HG03135 (cell line): ENCODE measurements at regions not wholly inside any gene's neighbourhood (a gene's known extent, or its start where the extent isn't known, plus 50 kb on each side); places are given as distances from the start of the nearest gene placed in this dataset.

Source experiments
- ATAC-seq: cut with Tn5 transposase; IDR thresholded peaks from one replicate; pipeline ENCODE4 v1.9.1; 2021; ENCODE audit warnings: mild to moderate bottlenecking, moderate library complexity; ENCODE audit not compliant: unreplicated experiment

DNA sequence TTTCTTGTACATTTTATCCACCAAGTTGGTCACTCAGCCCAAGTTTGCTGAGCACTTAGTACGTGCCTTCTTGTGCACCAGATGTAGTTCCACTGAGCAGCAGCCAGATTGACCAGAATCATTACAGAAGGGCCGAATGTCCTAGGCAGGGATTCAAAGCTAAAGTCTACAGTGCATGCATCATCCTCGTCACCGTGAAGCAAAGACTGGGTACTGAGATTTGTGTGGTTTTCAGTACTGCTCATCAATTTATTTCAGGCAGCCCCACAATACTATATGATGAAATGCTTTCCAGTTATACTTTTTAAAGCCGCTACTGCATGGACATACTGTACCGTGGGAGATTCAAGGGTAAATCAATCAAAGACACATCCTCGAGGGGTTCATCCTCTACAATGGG lies 227.0 kb downstream of the ARRDC4 start:
- no peak for ATAC-seq

DNA sequence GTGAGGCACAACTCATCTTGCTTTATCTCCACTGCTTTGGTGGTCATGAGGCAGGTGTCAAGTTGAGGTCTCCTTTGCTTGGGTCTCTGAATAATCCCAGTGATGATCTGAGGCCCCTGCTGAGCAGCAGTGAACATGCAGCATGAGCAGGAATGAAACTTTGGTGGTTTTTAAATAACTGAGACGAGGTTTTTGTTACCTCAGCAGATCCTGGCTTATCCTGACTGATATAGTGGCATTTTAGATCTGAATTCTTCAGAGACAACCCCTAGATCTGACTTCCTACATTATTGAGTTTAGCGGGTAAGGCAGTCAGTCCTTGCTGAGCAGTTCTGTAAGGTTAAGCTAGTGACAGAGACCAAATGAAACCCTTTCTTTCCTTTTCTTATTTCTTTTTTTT lies 230.4 kb downstream of the ARRDC4 start:
- no peak for ATAC-seq

DNA sequence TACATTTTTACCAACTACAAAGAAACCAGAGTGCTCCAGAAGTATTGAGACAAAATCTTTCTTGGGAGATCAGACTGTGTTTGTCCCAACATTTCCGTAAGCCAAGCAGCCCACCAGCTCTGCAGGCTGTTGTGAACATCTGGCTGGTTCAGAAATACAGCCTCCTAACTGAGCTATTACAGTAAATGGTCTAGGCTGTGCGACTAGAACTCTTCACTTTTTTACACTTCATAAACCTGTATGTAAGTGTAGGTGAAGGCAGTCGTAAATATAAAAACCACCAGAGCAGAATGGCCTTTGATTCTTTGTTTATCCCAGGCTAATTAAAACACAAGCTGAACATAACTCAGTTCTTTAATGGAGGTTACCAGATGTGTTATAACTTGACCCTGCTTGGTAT lies 235.3 kb downstream of the ARRDC4 start:
- ATAC-seq, result no peak

DNA sequence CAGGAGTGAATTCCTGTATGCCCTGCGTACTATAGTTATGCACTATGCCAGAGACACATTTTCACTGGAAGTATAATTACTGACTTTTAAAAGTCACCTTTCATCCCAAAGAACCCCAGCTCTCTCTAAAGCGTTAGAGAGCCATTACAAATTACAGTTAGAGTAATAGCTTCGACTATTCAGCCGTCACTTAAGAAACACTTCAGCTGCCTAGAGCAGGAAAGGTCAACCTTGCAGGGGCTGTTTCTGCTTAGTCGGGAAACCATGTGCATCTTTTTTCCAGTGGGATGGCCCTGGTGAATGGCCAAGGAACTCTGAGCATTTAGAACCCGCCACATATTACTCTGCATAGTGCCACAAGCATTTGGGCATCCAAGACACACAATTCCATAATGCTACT lies 235.9 kb downstream of the ARRDC4 start:
- ATAC-seq, result no peak

DNA sequence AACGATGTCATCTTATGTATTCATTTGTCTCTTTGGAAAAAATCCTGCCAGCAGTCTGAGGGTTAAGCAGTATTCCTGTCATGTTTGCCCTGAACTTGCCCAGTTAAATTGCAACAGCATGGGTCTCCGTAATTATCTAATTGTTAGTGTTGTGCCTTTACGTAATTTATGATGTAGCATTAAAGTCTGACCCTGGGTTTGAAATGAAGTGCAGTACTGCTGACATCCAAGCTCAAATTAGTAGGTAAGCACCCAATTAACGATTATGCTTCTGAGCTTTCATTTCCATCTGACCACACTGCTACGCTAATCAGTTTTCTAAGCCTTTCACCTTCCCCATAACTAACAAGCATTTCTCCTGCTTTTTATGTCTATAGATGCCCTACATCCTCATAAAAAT lies 241.8 kb downstream of the ARRDC4 start:
- no peak for ATAC-seq

DNA sequence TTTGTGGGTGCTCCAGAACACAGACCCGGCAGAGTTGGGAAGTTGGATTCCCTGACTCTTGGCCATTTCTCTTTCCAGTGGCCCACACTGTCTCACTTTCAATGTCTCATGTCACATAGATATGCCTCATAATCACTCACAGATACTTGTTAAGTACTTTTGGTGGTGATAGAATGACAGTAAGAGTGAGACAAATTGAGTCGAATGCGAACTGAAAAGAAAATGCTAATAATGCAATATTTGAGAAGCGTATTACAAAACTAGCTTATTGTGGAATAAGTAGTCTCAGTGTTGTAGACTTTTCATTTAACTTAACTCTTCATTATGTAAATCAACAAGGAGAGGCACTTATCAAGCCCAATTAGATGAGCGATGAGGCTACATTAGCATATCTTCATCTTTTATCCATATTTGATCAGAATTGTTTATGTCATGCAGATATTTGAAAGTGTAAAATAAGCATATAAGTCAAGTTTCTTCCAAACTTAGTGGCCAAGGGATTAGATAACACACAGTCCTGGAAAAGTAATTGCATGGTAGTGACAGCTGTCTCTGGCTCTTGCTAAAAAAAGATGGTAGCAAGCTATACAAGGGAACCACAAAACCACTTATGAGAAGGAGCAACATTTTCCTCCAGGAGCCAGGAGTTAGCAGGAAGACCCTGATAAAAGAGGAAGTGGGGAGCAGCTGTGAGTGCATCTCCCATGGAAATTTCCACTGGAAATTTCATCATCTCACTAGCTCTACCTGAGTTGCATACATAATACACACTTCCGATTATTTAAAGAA lies 243.6 kb downstream of the ARRDC4 start:
- no peak for ATAC-seq

DNA sequence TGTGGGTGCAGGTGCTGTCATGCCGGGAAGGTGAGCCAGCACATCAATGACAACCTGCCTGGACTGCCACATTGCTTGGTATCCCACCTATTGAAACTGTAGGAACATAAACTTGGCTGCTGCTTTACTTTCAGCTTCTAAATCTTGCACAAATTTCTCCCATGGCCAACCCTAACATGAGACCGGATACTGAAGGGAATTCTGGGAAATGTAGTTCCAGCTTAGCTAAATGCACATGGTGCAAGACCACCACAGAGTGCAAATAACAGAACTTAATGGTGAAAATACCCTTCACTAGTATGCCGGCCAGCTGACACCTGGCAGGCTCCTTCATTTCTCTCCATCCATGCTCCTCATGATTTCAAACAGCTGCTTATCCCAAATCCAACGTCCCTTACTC lies 247.4 kb downstream of the ARRDC4 start:
- ATAC-seq, result no peak

DNA sequence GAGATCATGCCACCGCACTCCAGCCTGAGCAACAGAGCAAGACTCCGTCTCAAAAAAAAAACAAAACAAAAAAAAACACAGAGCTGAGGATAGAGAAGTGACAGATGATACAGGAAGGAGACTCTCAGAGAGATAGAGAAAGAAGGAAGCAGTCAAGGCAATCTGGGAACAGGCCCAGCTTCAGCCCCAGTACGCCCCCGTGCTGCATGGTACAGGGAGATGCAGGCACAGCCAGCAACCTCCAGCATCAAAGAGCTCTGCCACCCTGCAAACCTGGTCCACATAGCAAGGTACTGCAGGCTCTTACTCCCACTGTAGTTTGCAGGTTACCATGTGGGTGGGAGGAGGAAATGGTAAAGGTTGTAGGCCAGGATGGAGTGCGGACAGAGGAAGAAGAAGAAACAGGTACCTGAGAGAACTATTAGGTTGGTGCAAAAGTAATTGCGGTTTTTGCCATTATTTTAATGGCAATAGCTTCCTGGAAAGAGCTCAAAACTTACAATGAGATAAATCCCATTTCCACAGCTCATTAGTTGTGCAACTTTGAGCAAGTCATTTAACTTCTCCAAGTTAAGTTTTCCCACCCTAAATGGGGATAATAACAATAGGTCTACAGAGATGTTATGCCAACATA lies 253.0 kb downstream of the ARRDC4 start:
- ATAC-seq, result no peak

DNA sequence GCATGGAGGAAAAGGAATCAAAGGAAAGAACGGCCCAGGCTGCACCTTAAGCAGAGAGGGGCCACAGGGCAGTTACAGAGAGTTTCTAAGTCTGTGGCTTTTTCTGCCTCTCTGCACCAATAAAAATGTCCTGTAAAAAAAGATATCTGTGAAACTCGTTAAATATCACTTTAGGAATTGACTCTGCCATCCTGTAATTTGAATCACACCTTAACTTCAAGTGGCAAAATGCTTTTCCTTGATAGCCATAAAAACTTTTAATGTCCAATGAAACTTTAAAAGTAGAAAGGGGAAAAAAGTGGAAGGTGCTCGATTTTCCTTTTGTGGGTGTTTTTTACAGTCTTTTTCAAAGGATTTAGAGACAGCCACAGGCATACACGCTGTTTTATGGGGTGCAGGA lies 255.7 kb downstream of the ARRDC4 start:
- no peak for ATAC-seq

DNA sequence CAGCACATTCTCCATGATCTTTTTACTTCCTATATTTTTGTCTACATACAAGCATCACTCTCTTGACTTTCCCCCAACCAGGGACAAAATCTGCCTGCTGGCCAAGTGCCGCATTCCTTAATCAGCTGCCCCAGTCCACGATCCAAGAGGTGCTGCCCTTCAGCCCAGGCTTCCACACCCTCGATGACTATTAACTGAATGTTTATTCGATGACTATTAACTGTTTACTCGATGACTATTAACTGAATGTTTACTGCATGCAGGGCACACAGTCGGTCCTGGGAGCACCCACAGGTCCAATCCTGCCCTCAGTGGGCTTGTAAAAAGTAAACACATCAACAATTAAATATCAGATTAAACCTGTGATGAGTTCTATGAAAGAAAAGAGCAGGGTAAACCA lies 256.9 kb downstream of the ARRDC4 start:
- ATAC-seq, result no peak

DNA sequence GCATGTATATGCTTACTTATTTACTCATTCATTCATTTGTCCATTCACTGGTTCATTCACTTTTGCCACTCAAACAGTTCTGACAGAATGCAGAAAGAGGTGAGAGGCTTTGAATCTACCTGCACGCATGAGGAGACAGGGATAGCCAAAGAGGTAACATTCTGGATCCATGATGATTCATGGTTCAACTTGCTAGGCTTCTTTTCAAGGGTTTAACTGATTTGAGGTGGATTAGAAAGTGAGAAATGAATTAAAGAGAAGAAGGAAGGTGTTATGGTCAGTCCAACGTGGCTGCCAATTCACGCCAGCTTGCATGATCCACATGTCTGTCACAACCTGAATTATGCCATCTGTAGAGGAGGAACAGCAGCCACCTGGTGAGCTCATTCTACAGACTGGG lies 260.6 kb downstream of the ARRDC4 start:
- ATAC-seq, result no peak

DNA sequence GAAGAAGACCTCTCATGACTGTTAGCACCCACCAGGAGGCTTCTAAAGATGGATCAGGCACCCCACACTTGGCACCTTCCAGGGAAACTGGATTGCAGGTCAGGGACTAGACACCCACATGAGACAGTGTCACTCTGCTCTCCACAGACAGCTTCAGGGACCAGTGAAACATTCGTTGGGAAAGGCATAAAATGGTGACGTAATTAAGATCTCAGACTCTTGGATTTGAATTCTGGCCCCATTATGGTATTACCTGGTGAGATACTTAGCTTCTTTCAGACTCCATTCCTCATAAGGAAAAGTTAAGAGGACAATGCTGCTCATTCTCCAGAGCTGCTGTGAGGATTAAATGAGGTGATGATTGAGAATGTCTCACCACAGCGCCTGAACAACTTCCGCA lies 261.1 kb downstream of the ARRDC4 start:
- ATAC-seq, result no peak

DNA sequence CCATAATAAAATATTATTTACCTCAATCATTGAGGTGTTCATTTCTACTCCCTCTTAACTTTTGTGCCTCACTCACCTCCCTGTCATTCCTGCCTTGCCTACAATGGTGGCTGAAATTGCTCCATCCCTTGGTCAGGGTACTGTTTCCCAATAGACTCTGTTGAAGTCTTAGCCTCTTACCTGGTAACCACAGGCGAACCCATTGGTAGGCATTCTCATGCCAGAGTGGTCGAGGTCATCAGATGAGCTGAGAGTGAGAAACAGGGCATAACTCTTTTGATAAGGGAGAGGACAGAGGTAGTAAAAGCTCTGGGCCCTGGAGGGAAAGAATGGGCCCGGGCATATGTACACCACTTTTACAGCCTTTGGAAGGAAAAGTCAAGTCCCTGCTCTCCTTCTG lies 265.6 kb downstream of the ARRDC4 start:
- ATAC-seq, result no peak

DNA sequence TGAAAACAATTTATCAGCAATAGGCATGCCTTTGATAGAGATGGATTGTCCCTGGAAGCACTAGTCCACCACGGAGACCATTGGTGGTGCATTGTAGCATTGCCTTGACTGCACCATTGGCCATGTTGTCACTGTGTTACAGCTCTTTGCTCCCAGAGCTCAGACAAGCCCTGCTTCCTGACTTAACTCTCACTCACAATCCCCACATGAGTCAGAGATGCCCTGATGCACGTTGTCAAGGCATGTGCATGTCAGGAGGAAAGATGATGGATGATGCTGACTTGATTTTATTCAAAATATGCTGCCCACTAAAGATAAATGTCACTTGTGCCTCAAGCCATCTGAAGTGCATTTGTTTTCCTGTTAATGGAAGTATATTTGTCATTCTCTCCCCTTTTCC lies 266.1 kb downstream of the ARRDC4 start:
- ATAC-seq, result no peak

DNA sequence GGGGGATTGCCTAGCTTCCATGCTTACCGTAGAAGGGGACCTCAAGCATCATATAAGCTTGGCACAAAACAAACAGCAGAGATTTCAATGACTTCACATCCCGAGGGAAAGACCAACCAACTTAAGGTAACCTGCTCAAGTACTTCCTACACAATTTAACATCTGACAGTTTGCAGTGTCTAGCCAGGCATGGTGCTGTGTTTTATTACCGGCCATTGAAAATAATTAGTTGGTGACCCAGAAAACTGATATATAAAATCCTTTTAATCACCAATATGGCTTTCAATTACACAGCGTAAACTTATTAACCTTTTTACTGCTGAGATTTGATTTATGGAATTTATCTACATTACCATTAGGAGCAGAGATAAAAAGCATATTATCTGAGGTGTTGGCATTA lies 268.3 kb downstream of the ARRDC4 start:
- no peak for ATAC-seq

DNA sequence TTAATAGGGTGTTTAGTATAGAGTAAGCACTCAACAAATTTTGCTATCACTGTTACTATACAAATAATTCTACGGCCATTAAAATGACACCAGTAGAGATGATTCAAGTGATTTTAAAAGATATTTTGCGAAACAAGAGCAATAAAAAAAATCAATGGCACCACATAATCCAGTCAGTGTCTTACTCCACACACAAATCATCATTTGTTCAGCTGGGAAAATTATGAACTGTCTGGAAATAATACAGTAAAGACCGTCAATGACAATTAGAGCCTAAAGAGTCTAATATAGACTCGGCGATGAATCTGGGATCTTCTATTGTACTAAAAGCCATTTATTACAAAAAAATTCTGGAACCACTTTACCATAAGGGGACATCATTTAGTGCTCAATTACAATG lies 270.5 kb downstream of the ARRDC4 start:
- no peak for ATAC-seq

DNA sequence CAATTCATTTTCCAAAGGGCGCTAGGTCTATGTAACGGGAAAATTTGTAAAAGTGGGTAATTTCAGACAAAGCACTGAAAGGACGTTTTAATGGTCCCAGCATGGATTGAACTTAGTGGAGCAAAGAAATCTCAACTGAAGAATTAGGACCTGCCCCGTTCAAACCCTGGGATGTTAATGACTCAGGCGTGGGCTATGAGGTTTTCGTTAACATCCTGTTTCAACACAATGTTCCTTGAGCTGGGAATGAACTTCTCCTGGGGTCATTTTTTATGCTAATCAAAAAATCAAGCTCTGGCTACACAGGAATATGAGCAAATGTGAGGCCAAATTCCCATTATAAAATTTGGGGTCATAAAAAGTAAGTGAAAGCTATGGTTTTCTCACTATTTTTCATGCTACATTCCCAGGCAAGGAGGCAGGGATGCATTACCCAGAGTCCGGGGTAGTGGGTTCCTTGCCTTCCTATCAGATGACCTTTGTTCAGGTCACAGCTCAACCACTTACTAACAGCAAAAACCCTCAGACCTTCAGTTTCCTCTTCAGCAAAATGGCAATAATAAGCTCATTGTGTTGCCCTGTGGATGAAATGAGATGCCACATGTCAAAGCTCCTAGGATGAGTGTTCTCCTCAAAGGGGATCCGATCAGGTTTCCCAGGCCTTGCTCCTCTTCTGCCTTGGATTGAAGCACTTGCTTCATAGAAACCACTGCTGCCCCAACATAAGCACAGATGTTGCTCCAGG lies 271.4 kb downstream of the ARRDC4 start:
- ATAC-seq, result no peak

DNA sequence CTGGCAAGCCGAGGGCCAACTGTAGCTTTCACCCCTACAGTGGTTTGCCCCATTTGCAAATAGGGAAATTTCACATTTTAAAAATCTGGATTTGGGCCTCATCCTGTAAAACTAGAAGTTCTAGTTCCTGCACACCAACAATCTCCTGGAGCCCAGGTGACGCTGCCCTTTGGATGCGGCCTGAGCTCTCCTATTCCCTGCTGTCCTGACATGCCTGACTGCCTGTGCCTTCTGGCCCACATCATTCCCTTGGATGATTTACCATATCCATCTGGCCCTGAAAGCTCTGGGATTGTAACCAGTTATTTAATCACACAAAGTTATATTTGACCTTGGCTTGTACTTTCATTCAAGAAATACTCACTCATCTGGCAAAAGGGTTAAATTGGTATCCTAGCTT lies 272.3 kb downstream of the ARRDC4 start:
- ATAC-seq, result no peak

DNA sequence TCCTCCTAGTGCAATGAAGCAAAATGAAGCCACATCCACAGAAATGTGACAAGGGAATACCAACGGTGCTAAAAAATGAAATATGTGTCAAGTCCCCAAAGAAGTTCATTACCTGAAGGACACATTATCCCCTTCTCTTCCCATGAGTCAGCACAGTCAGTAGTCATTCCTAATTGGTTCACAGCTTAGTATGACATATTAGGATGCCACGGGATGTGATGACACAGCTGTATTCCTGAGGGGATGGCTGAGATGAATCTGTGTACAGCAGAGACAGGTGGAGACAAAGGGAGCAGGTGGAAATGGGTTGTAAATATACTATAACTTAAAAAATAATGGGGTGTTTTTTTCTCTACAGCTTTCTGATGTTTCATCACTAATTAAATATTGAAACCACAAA lies 273.4 kb downstream of the ARRDC4 start:
- ATAC-seq, result no peak

DNA sequence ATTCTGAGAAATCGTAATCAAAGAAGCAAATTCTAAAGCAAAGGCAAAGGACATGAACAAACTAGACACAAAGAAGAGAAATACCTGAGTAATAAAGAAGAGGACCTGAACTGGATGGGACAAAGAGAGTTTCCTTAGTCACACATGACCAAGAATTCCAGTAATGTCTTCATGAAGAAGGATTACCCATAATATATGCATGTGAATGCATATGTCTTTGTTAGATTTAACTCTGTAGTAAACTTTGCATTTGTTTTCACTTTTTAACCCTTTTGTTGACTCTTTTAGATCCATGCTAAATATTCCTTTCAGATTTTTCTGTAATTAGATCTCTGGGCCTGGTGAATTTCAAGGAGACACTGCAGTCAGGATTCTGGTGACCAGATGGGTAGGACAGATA lies 279.8 kb downstream of the ARRDC4 start:
- no peak for ATAC-seq

DNA sequence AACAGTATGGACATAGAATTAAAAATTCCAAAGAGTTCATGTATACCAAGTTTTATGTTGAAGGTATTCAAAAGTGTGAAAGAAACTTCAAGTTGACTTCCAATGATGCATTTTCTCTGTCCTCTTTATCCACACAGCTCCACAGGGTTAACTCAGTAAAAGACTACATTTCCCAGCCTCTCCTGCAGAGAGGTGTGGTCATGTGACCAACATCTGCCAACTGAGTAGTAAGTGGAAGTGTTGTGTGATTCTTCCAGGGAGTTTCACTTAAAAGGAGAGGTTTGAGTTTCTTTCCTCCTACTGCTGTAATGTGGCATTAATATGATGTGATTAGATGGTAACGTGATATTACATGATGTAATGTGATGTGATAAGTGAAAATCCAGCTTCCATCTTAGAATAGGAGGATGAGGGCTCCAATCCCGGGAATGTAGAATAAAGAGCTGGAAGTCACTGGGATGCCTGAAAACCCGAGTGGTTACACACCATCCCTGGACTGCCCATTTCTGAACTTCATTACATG lies 280.6 kb downstream of the ARRDC4 start:
- ATAC-seq, result no peak

DNA sequence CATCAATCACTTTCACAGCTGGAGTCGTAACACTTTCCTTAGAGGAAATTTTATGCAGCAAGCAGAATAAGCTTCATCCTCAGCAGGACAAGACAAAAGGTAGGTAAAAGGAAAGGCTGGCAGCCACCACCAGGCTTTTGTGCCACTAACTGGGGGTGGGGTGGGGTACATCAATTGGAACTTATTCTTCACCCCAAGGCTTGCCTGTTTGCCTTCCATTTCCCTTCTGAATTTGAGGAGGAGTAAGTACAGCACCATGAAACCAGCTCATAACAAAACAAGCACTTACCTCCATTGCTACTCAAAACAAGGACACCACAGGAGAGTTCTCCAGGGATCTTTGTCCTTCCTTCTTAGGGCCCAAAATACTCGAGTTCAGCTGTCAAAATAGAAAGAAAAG lies 296.8 kb downstream of the ARRDC4 start:
- no peak for ATAC-seq
